GM19468 (cell line): ENCODE measurements at regions not wholly inside any gene's neighbourhood (a gene's known extent, or its start where the extent isn't known, plus 50 kb on each side); places are given as distances from the start of the nearest gene placed in this dataset.

Experiments used
- ATAC-seq: cut with Tn5 transposase; IDR thresholded peaks from one replicate; pipeline ENCODE4 v1.9.1; 2021; ENCODE audit warnings: mild to moderate bottlenecking, moderate library complexity, moderate number of reproducible peaks; ENCODE audit not compliant: unreplicated experiment; ENCODE audit errors: extremely low read depth

GRCh38 chr2:57881998-57882888 lies 164.4 kb upstream of the VRK2 start:
- no peak for ATAC-seq

- no peak for ATAC-seq
Observed at GRCh38 chr2:57882895-57883515, 163.6 kb upstream of the VRK2 start.

- ATAC-seq = no peak
Observed at GRCh38 chr2:57884281-57884680, 162.3 kb upstream of the VRK2 start.

- no peak for ATAC-seq
Observed at GRCh38 chr2:57885742-57886141, 160.9 kb upstream of the VRK2 start.

GRCh38 chr2:57886161-57886786 lies 160.3 kb upstream of the VRK2 start:
- ATAC-seq = no peak

GRCh38 chr2:57888463-57888862 lies 158.1 kb upstream of the VRK2 start:
- no peak for ATAC-seq

- ATAC-seq = peak; percentile 33
Observed at GRCh38 chr2:57890464-57890863, 156.1 kb upstream of the VRK2 start.

GRCh38 chr2:57891086-57891712 lies 155.4 kb upstream of the VRK2 start:
- ATAC-seq = no peak

GRCh38 chr2:57892920-57893319 lies 153.7 kb upstream of the VRK2 start:
- ATAC-seq = peak; percentile 48

- no peak for ATAC-seq
Observed at GRCh38 chr2:57893347-57893746, 153.3 kb upstream of the VRK2 start.

- ATAC-seq = no peak
Observed at GRCh38 chr2:57893786-57894185, 152.8 kb upstream of the VRK2 start.

- ATAC-seq = no peak
Observed at GRCh38 chr2:57894381-57894780, 152.2 kb upstream of the VRK2 start.

- no peak for ATAC-seq
Observed at GRCh38 chr2:57897920-57898319, 148.7 kb upstream of the VRK2 start.

- no peak for ATAC-seq
Observed at GRCh38 chr2:57899898-57900297, 146.7 kb upstream of the VRK2 start.

GRCh38 chr2:57902578-57902977 lies 144.0 kb upstream of the VRK2 start:
- ATAC-seq = no peak

- peak; percentile 41 for ATAC-seq
Observed at GRCh38 chr2:57906152-57906732, 140.4 kb upstream of the VRK2 start.

- ATAC-seq = no peak
Observed at GRCh38 chr2:57907411-57907810, 139.2 kb upstream of the VRK2 start.

GRCh38 chr2:57908736-57909161 lies 137.9 kb upstream of the VRK2 start:
- ATAC-seq = peak; percentile 81

- no peak for ATAC-seq
Observed at GRCh38 chr2:57918126-57918525, 128.5 kb upstream of the VRK2 start.

- no peak for ATAC-seq
Observed at GRCh38 chr2:57920342-57920939, 126.2 kb upstream of the VRK2 start.
